ENCODE measurements at regions not wholly inside any gene's neighbourhood (a gene's known extent, or its start where the extent isn't known, plus 50 kb on each side); places are given as distances from the start of the nearest gene placed in this dataset.

- DNase-seq, result no peak
Observed at GRCh38 chr1:163820766-163821165, 499.0 kb downstream of the NUF2 start.

GRCh38 chr1:163821679-163822078 is 499.9 kb downstream of the NUF2 start:
- no peak for DNase-seq

GRCh38 chr1:163823017-163823416 is 501.3 kb downstream of the NUF2 start:
- DNase-seq, result no peak

GRCh38 chr1:163824006-163824405 is 502.3 kb downstream of the NUF2 start:
- peak; percentile 33 for DNase-seq

- no peak for DNase-seq
Observed at GRCh38 chr1:163824490-163824889, 502.7 kb downstream of the NUF2 start.

GRCh38 chr1:163826500-163826899 is 504.7 kb downstream of the NUF2 start:
- no peak for DNase-seq

GRCh38 chr1:163834778-163835177 is 513.0 kb downstream of the NUF2 start:
- DNase-seq, result no peak

- no peak for DNase-seq
Observed at GRCh38 chr1:163836481-163836880, 514.7 kb downstream of the NUF2 start.

- peak; percentile 1 for DNase-seq
Observed at GRCh38 chr1:163837206-163837605, 515.5 kb downstream of the NUF2 start.

GRCh38 chr1:163842571-163842970 is 520.8 kb downstream of the NUF2 start:
- no peak for DNase-seq

- DNase-seq, result no peak
Observed at GRCh38 chr1:163844459-163844858, 522.7 kb downstream of the NUF2 start.

GRCh38 chr1:163845279-163845678 is 523.5 kb downstream of the NUF2 start:
- no peak for DNase-seq

GRCh38 chr1:163863731-163864130 is 542.0 kb downstream of the NUF2 start:
- DNase-seq, result no peak

GRCh38 chr1:163864207-163864606 is 542.5 kb downstream of the NUF2 start:
- no peak for DNase-seq

- DNase-seq, result peak; percentile 86
Observed at GRCh38 chr1:163866564-163866963, 544.8 kb downstream of the NUF2 start.

- DNase-seq, result no peak
Observed at GRCh38 chr1:163870666-163871065, 548.9 kb downstream of the NUF2 start.

GRCh38 chr1:163872067-163872466 is 550.3 kb downstream of the NUF2 start:
- DNase-seq, result no peak

GRCh38 chr1:163874070-163874469 is 552.3 kb downstream of the NUF2 start:
- DNase-seq, result no peak

- DNase-seq, result peak; percentile 90
Observed at GRCh38 chr1:163875200-163875926, 553.6 kb downstream of the NUF2 start.

- DNase-seq, result peak; percentile 74
Observed at GRCh38 chr1:163875927-163876320, 554.2 kb downstream of the NUF2 start.

GRCh38 chr1:163876546-163876945 is 554.8 kb downstream of the NUF2 start:
- DNase-seq, result no peak

GRCh38 chr1:163877016-163877415 is 555.3 kb downstream of the NUF2 start:
- peak; percentile 52 for DNase-seq

GRCh38 chr1:163885510-163885909 is 563.8 kb downstream of the NUF2 start:
- no peak for DNase-seq

GRCh38 chr1:163896001-163896400 is 574.2 kb downstream of the NUF2 start:
- no peak for DNase-seq

Data from skin of body (tissue), 1 donor.